ENCODE measurements at regions not wholly inside any gene's neighbourhood (a gene's known extent, or its start where the extent isn't known, plus 50 kb on each side); places are given as distances from the start of the nearest gene placed in this dataset.

DNA sequence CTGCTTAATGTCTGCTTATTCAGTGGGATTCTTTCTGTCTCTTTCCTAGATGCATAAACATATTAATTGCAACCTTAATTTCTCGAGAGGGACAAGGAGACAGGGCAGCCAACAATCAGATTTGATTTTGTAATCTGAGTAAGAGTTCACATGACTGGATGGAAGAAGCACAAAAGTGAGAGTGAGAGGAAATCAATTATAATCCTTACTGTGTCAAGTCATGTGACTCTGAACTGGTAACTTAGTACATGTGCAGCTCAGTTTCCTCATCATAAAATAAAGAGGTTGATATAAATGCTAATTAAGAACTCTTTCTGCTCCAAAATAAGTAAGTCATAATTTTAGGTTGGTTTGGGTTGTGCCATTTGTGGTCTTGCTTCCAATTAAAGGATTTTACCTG, 439.5 kb downstream of the AMY1C start:
- Histone ChIP-seq H3K9ac (ENCODE audit: low read length) (no peak overlapping the region), H3K79me2 (ENCODE audit: low read length) (no peaks in the 10 kb centered on the region), H3K4me2 (ENCODE audit: low read length) (no peak overlapping the region)

GRCh38 chr1:104190821-104191220, 441.1 kb downstream of the AMY1C start:
- no peaks in the 10 kb centered on the region for H3K79me2 ChIP-seq (ENCODE audit: low read length)
- no peak for TF ChIP-seq EZH2phosphoT487 (IDR thresholded peaks at IDR 0.05; ENCODE audit: low read depth)
- TF ChIP-seq, protein P1, sequence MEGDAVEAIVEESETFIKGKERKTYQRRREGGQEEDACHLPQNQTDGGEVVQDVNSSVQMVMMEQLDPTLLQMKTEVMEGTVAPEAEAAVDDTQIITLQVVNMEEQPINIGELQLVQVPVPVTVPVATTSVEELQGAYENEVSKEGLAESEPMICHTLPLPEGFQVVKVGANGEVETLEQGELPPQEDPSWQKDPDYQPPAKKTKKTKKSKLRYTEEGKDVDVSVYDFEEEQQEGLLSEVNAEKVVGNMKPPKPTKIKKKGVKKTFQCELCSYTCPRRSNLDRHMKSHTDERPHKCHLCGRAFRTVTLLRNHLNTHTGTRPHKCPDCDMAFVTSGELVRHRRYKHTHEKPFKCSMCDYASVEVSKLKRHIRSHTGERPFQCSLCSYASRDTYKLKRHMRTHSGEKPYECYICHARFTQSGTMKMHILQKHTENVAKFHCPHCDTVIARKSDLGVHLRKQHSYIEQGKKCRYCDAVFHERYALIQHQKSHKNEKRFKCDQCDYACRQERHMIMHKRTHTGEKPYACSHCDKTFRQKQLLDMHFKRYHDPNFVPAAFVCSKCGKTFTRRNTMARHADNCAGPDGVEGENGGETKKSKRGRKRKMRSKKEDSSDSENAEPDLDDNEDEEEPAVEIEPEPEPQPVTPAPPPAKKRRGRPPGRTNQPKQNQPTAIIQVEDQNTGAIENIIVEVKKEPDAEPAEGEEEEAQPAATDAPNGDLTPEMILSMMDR (IDR thresholded peaks at IDR 0.05; ENCODE audit: low read depth, low read length): no peak
- H2AFZ ChIP-seq (ENCODE audit: low read depth, low read length): no peak overlapping the region
- H3K36me3 ChIP-seq (replicated peaks; ENCODE audit: low read depth, low read length): peaks cover 6% of the 10 kb centered on the region
- no peaks in the 10 kb centered on the region for H3K4me1 ChIP-seq (ENCODE audit: low read length)
- H3K4me2 ChIP-seq (ENCODE audit: low read length): no peak overlapping the region
- no peak overlapping the region for H3K4me3 ChIP-seq (ENCODE audit: low read length)
- no peaks in the 10 kb centered on the region for H3K9me3 ChIP-seq (ENCODE audit: insufficient read depth, low read length)
- H3K27ac ChIP-seq (ENCODE audit: low read length): no peak overlapping the region
- no peaks in the 10 kb centered on the region for H4K20me1 ChIP-seq (ENCODE audit: insufficient read depth, low read length)
- H3K27me3 ChIP-seq (ENCODE audit: low read depth, low read length): no peaks in the 10 kb centered on the region
- no peak overlapping the region for H3K9ac ChIP-seq (ENCODE audit: low read length)

More for the DNA sequence above, 439.5 kb downstream of the AMY1C start:
- H3K4me3 ChIP-seq (ENCODE audit: low read length): no peak overlapping the region
- no peaks in the 10 kb centered on the region for H4K20me1 ChIP-seq (ENCODE audit: insufficient read depth, low read length)
- peaks cover 6% of the 10 kb centered on the region for H3K36me3 ChIP-seq (replicated peaks; ENCODE audit: low read depth, low read length)
- H3K27me3 ChIP-seq (ENCODE audit: low read depth, low read length): no peaks in the 10 kb centered on the region
- no peak for TF ChIP-seq EZH2phosphoT487 (IDR thresholded peaks at IDR 0.05; ENCODE audit: low read depth)
- TF ChIP-seq, protein P1 (IDR thresholded peaks at IDR 0.05; ENCODE audit: low read depth, low read length): no peak
- H3K27ac ChIP-seq (ENCODE audit: low read length): no peak overlapping the region
- 0 out of 2 replicates have a peak overlapping the region, but pooled peaks have one; percentile 51 for H2AFZ ChIP-seq (ENCODE audit: low read depth, low read length)
- no peaks in the 10 kb centered on the region for H3K9me3 ChIP-seq (ENCODE audit: insufficient read depth, low read length)
- no peaks in the 10 kb centered on the region for H3K4me1 ChIP-seq (ENCODE audit: low read length)

GRCh38 chr1:104195395-104195794, 445.7 kb downstream of the AMY1C start:
- Histone ChIP-seq H3K9ac (ENCODE audit: low read length) (no peak overlapping the region), H4K20me1 (ENCODE audit: insufficient read depth, low read length) (no peaks in the 10 kb centered on the region), H3K4me1 (ENCODE audit: low read length) (peaks cover 17% of the 10 kb centered on the region), H3K27me3 (ENCODE audit: low read depth, low read length) (no peaks in the 10 kb centered on the region), H3K4me2 (ENCODE audit: low read length) (no peak overlapping the region), H2AFZ (ENCODE audit: low read depth, low read length) (no peak overlapping the region), H3K36me3 (replicated peaks; ENCODE audit: low read depth, low read length) (peaks cover 6% of the 10 kb centered on the region), H3K79me2 (ENCODE audit: low read length) (no peaks in the 10 kb centered on the region), H3K9me3 (ENCODE audit: insufficient read depth, low read length) (no peaks in the 10 kb centered on the region), H3K27ac (ENCODE audit: low read length) (no peak overlapping the region), H3K4me3 (ENCODE audit: low read length) (no peak overlapping the region)
- no peak for TF ChIP-seq EZH2phosphoT487 (IDR thresholded peaks at IDR 0.05; ENCODE audit: low read depth)
- TF ChIP-seq, protein P1 (IDR thresholded peaks at IDR 0.05; ENCODE audit: low read depth, low read length): no peak

GRCh38 chr1:104196136-104196535, 446.4 kb downstream of the AMY1C start:
- no peak overlapping the region; the same call in 1 of the 2 replicates for H2AFZ ChIP-seq (ENCODE audit: low read depth, low read length)
- no peaks in the 10 kb centered on the region for H3K79me2 ChIP-seq (ENCODE audit: low read length)
- no peak overlapping the region for H3K9ac ChIP-seq (ENCODE audit: low read length)
- no peaks in the 10 kb centered on the region for H3K27me3 ChIP-seq (ENCODE audit: low read depth, low read length)
- no peak overlapping the region for H3K4me3 ChIP-seq (ENCODE audit: low read length)
- H3K27ac ChIP-seq (ENCODE audit: low read length): peak overlapping the region; percentile 45
- no peaks in the 10 kb centered on the region for H3K9me3 ChIP-seq (ENCODE audit: insufficient read depth, low read length)
- H3K4me1 ChIP-seq (ENCODE audit: low read length): peaks cover 17% of the 10 kb centered on the region
- H3K4me2 ChIP-seq (ENCODE audit: low read length): peak overlapping the region; percentile 3; the same call in 1 of the 2 replicates
- no peaks in the 10 kb centered on the region for H4K20me1 ChIP-seq (ENCODE audit: insufficient read depth, low read length)
- H3K36me3 ChIP-seq (replicated peaks; ENCODE audit: low read depth, low read length): peaks cover 6% of the 10 kb centered on the region
- no peak for TF ChIP-seq EZH2phosphoT487 (IDR thresholded peaks at IDR 0.05; ENCODE audit: low read depth)
- TF ChIP-seq, protein P1 (IDR thresholded peaks at IDR 0.05; ENCODE audit: low read depth, low read length): no peak

Data from OCI-LY3 (cell line).